ENCODE measurements at regions not wholly inside any gene's neighbourhood (a gene's known extent, or its start where the extent isn't known, plus 50 kb on each side); places are given as distances from the start of the nearest gene placed in this dataset.

DNA sequence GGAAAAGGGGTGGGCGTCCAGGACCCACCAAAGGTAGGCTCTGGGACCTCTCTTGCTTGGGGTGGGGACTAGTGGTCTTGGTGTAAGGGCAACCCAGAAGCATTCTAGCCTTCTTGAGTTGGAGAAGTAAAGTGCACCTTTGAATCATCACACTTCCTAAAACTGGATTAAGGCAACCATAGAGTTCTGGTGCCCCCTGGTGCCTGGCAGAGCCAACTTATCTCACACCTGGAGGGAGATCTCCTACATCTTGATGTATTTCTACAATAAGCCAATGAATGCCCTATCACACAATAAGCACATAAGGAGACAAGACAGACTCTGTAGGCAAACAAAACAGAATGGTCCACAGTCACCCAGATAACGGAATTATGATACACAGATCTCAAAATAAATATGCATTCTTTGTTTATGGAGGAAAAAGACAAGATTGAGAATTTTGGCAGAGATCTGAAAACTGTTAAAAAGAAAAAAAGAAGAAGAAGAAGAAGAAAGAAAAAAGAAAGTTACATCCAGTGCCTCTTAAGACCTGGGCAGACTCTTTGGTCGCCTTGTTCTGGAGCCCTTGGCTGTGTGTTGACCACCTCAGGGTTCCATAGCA lies 95.9 kb upstream of the PPP2R5C start:
- TF ChIP-seq, protein P1, sequence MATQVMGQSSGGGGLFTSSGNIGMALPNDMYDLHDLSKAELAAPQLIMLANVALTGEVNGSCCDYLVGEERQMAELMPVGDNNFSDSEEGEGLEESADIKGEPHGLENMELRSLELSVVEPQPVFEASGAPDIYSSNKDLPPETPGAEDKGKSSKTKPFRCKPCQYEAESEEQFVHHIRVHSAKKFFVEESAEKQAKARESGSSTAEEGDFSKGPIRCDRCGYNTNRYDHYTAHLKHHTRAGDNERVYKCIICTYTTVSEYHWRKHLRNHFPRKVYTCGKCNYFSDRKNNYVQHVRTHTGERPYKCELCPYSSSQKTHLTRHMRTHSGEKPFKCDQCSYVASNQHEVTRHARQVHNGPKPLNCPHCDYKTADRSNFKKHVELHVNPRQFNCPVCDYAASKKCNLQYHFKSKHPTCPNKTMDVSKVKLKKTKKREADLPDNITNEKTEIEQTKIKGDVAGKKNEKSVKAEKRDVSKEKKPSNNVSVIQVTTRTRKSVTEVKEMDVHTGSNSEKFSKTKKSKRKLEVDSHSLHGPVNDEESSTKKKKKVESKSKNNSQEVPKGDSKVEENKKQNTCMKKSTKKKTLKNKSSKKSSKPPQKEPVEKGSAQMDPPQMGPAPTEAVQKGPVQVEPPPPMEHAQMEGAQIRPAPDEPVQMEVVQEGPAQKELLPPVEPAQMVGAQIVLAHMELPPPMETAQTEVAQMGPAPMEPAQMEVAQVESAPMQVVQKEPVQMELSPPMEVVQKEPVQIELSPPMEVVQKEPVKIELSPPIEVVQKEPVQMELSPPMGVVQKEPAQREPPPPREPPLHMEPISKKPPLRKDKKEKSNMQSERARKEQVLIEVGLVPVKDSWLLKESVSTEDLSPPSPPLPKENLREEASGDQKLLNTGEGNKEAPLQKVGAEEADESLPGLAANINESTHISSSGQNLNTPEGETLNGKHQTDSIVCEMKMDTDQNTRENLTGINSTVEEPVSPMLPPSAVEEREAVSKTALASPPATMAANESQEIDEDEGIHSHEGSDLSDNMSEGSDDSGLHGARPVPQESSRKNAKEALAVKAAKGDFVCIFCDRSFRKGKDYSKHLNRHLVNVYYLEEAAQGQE (tag by site-specific recombination; IDR thresholded peaks at IDR 0.05): no peak
- TF ChIP-seq, protein P2, sequence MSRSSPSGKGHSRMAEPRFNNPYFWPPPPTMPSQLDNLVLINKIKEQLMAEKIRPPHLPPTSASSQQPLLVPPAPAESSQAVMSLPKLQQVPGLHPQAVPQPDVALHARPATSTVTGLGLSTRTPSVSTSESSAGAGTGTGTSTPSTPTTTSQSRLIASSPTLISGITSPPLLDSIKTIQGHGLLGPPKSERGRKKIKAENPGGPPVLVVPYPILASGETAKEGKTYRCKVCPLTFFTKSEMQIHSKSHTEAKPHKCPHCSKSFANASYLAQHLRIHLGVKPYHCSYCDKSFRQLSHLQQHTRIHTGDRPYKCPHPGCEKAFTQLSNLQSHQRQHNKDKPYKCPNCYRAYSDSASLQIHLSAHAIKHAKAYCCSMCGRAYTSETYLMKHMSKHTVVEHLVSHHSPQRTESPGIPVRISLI (tag by site-specific recombination; IDR thresholded peaks at IDR 0.05): no peak
- TF ChIP-seq TCF7L2 (IDR thresholded peaks at IDR 0.05; ENCODE audit: borderline replicate concordance, low read depth, low read length): no peak
- no peak for TF ChIP-seq ZBTB8A (tag by site-specific recombination; IDR thresholded peaks at IDR 0.05)
- TF ChIP-seq, protein P3, sequence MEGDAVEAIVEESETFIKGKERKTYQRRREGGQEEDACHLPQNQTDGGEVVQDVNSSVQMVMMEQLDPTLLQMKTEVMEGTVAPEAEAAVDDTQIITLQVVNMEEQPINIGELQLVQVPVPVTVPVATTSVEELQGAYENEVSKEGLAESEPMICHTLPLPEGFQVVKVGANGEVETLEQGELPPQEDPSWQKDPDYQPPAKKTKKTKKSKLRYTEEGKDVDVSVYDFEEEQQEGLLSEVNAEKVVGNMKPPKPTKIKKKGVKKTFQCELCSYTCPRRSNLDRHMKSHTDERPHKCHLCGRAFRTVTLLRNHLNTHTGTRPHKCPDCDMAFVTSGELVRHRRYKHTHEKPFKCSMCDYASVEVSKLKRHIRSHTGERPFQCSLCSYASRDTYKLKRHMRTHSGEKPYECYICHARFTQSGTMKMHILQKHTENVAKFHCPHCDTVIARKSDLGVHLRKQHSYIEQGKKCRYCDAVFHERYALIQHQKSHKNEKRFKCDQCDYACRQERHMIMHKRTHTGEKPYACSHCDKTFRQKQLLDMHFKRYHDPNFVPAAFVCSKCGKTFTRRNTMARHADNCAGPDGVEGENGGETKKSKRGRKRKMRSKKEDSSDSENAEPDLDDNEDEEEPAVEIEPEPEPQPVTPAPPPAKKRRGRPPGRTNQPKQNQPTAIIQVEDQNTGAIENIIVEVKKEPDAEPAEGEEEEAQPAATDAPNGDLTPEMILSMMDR (tag by site-specific recombination; IDR thresholded peaks at IDR 0.05): peak; percentile 46
- TF ChIP-seq ZNF112 (tag by site-specific recombination; IDR thresholded peaks at IDR 0.05): no peak
- TF ChIP-seq TRIM28 (IDR thresholded peaks at IDR 0.05; ENCODE audit: borderline replicate concordance, low read length): no peak
- TF ChIP-seq SP2 (tag by site-specific recombination; IDR thresholded peaks at IDR 0.05): no peak
- TF ChIP-seq ZNF501 (tag by site-specific recombination; IDR thresholded peaks at IDR 0.05): no peak
- TF ChIP-seq YY1 (tag by site-specific recombination; IDR thresholded peaks at IDR 0.05): no peak
- no peak for TF ChIP-seq MYNN (tag by site-specific recombination; IDR thresholded peaks at IDR 0.05; ENCODE audit: borderline replicate concordance)
